ENCODE measurements at regions not wholly inside any gene's neighbourhood (a gene's known extent, or its start where the extent isn't known, plus 50 kb on each side); places are given as distances from the start of the nearest gene placed in this dataset.

DNA sequence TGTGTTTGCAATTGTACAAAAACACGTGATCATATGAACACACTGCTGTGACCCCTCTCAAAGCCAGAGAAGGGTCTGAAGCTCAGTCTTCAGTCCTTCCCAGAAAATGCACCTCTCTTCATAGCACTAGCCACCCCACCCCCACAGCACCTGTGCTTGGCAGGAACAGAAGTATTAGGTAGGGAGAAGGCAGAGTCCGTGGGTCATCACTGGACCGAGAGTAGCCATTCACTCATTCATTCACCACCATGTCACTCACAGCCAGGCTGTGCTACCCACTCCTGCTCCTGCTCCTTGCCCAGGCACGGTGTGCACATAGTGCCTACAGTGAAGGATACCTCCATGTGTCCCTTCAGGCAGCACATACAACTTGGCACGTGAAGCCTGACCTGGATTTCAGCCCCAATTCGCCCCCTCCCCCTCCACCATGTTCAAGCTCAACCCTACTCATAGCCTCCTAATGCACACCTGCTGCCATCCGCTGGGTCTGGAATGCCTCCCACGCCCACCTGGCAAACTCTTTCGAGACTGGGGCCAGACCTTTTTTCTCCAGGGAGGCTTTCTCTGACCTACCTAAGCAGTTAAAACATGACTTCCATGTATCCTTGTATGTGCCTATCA, 81.9 kb upstream of the GALNT2 start:
- Histone ChIP-seq H4K20me1 (ENCODE audit: insufficient read depth) (no peaks in the 10 kb centered on the region), H3K79me2 (ENCODE audit: insufficient read depth) (no peaks in the 10 kb centered on the region), H3F3A (replicated peaks; ENCODE audit: insufficient read depth) (no peaks in the 10 kb centered on the region), H3K27me3 (ENCODE audit: insufficient read depth) (no peaks in the 10 kb centered on the region), H3K9ac (no peak overlapping the region), H3K36me3 (replicated peaks in 1 of 2; ENCODE audit: control insufficient read depth in 1 of 2, insufficient read depth in 2 of 2, low read length in 1 of 2) (no peaks in the 10 kb centered on the region), H3K4me1 (ENCODE audit: control insufficient read depth in 1 of 2, insufficient read depth in 2 of 2, low read depth in 1 of 2, low read length in 1 of 2) (no peaks in the 10 kb centered on the region), H3K9me2 (no peaks in the 10 kb centered on the region), H3K4me2 (no peak overlapping the region), H3K9me3 (no peaks in the 10 kb centered on the region), H2AFZ (ENCODE audit: low read depth) (no peak overlapping the region), H3K4me3 (ENCODE audit: low read depth in 2 of 2, low read length in 1 of 2) (no peak overlapping the region), H3K27ac (ENCODE audit: low read depth in 2 of 2, low read length in 1 of 2) (no peak overlapping the region)
- 35% methylated on average over 9 of the region's 9 CpGs for WGBS (ENCODE audit: low lambda C conversion rate)
- ChIA-PET POLR2A (no interaction called here), CTCF (no interaction called here)
- DNase-seq = no peak
- no peak for TF ChIP-seq MXI1 (IDR thresholded peaks at IDR 0.05; ENCODE audit: low read depth, low read length)

GRCh38 chr1:229985613-229986010, 81.4 kb upstream of the GALNT2 start:
- Histone ChIP-seq H3K9ac (no peak overlapping the region), H4K20me1 (ENCODE audit: insufficient read depth) (no peaks in the 10 kb centered on the region), H3K4me3 (ENCODE audit: low read depth in 2 of 2, low read length in 1 of 2) (no peak overlapping the region), H3K4me1 (ENCODE audit: control insufficient read depth in 1 of 2, insufficient read depth in 2 of 2, low read depth in 1 of 2, low read length in 1 of 2) (no peaks in the 10 kb centered on the region), H3K79me2 (ENCODE audit: insufficient read depth) (no peaks in the 10 kb centered on the region), H3K27me3 (ENCODE audit: insufficient read depth) (no peaks in the 10 kb centered on the region), H3K36me3 (replicated peaks in 1 of 2; ENCODE audit: control insufficient read depth in 1 of 2, insufficient read depth in 2 of 2, low read length in 1 of 2) (no peaks in the 10 kb centered on the region), H3K9me2 (no peaks in the 10 kb centered on the region), H2AFZ (ENCODE audit: low read depth) (no peak overlapping the region), H3F3A (replicated peaks; ENCODE audit: insufficient read depth) (no peaks in the 10 kb centered on the region), H3K9me3 (no peaks in the 10 kb centered on the region), H3K4me2 (no peak overlapping the region), H3K27ac (ENCODE audit: low read depth in 2 of 2, low read length in 1 of 2) (no peak overlapping the region)
- DNase-seq = no peak
- ChIA-PET CTCF (no interaction called here), POLR2A (no interaction called here)
- TF ChIP-seq CHD2 (IDR thresholded peaks at IDR 0.05; ENCODE audit: low read length, partially characterized antibody) (no peak), IRF3 (IDR thresholded peaks at IDR 0.05; ENCODE audit: low read depth, low read length) (no peak), RFX5 (IDR thresholded peaks at IDR 0.05; ENCODE audit: low read length) (no peak), MAX (IDR thresholded peaks at IDR 0.05; ENCODE audit: low read depth) (no peak), RAD21 (IDR thresholded peaks at IDR 0.05; ENCODE audit: low read length) (no peak)
- TF ChIP-seq, protein P1, sequence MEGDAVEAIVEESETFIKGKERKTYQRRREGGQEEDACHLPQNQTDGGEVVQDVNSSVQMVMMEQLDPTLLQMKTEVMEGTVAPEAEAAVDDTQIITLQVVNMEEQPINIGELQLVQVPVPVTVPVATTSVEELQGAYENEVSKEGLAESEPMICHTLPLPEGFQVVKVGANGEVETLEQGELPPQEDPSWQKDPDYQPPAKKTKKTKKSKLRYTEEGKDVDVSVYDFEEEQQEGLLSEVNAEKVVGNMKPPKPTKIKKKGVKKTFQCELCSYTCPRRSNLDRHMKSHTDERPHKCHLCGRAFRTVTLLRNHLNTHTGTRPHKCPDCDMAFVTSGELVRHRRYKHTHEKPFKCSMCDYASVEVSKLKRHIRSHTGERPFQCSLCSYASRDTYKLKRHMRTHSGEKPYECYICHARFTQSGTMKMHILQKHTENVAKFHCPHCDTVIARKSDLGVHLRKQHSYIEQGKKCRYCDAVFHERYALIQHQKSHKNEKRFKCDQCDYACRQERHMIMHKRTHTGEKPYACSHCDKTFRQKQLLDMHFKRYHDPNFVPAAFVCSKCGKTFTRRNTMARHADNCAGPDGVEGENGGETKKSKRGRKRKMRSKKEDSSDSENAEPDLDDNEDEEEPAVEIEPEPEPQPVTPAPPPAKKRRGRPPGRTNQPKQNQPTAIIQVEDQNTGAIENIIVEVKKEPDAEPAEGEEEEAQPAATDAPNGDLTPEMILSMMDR (IDR thresholded peaks at IDR 0.05) = no peak
- WGBS (ENCODE audit: low lambda C conversion rate) = 35% methylated on average over 7 of the region's 7 CpGs

GRCh38 chr1:229986737-229987337, 80.2 kb upstream of the GALNT2 start:
- no peaks in the 10 kb centered on the region for H4K20me1 ChIP-seq (ENCODE audit: insufficient read depth)
- H3K9me2 ChIP-seq = no peaks in the 10 kb centered on the region
- no peaks in the 10 kb centered on the region for H3K9me3 ChIP-seq
- H2AFZ ChIP-seq (ENCODE audit: low read depth) = no peak overlapping the region
- no peak overlapping the region for H3K27ac ChIP-seq (ENCODE audit: low read depth in 2 of 2, low read length in 1 of 2)
- WGBS (ENCODE audit: low lambda C conversion rate) = 41% methylated on average over 3 of the region's 3 CpGs
- DNase-seq = no peak
- H3K4me3 ChIP-seq (ENCODE audit: low read depth in 2 of 2, low read length in 1 of 2) = no peak overlapping the region
- H3K4me1 ChIP-seq (ENCODE audit: control insufficient read depth in 1 of 2, insufficient read depth in 2 of 2, low read depth in 1 of 2, low read length in 1 of 2) = no peaks in the 10 kb centered on the region; a peak in 1 of 4 replicates
- H3K36me3 ChIP-seq (replicated peaks in 1 of 2; ENCODE audit: control insufficient read depth in 1 of 2, insufficient read depth in 2 of 2, low read length in 1 of 2) = no peaks in the 10 kb centered on the region
- no peaks in the 10 kb centered on the region for H3K79me2 ChIP-seq (ENCODE audit: insufficient read depth)
- CTCF ChIA-PET = no interaction called here
- no peak overlapping the region for H3K9ac ChIP-seq
- H3F3A ChIP-seq (replicated peaks; ENCODE audit: insufficient read depth) = no peaks in the 10 kb centered on the region
- no peak overlapping the region for H3K4me2 ChIP-seq
- no peak for TF ChIP-seq MAX (IDR thresholded peaks at IDR 0.05; ENCODE audit: low read depth)
- no peak for TF ChIP-seq MXI1 (IDR thresholded peaks at IDR 0.05; ENCODE audit: low read depth, low read length)
- no peak for TF ChIP-seq TAF1 (IDR thresholded peaks at IDR 0.05; ENCODE audit: borderline replicate concordance, low read depth, low read length)
- TF ChIP-seq GATA2 (CRISPR knock-in tag; IDR thresholded peaks at IDR 0.05) = no peak
- no peak for TF ChIP-seq FOSL2 (IDR thresholded peaks at IDR 0.05; ENCODE audit: borderline replicate concordance, low read depth)
- TF ChIP-seq CHD2 (IDR thresholded peaks at IDR 0.05; ENCODE audit: low read length, partially characterized antibody) = no peak
- TF ChIP-seq TCF12 (IDR thresholded peaks at IDR 0.05) = no peak
- TF ChIP-seq NFIC (IDR thresholded peaks at IDR 0.05; ENCODE audit: borderline replicate concordance) = no peak
- no peak for TF ChIP-seq RCOR1 (IDR thresholded peaks at IDR 0.05; ENCODE audit: low read length)
- POLR2A ChIA-PET = no interaction called here
- H3K27me3 ChIP-seq (ENCODE audit: insufficient read depth) = no peaks in the 10 kb centered on the region

All from SK-N-SH (cell line).